B cell (primary cell): ENCODE measurements at regions not wholly inside any gene's neighbourhood (a gene's known extent, or its start where the extent isn't known, plus 50 kb on each side); places are given as distances from the start of the nearest gene placed in this dataset.

Experiments used
- CTCF ChIP-seq: fragments of 200-600 bp; IDR thresholded peaks from one replicate; pipeline ENCODE4 v1.8.0; 2022; ENCODE audit warnings: antibody characterized with exemption, mild to moderate bottlenecking
- EZH2 ChIP-seq: IDR thresholded peaks from 2 replicates; pipeline ENCODE4 v1.6.1; 2012; ENCODE audit warnings: borderline replicate concordance, low read depth, mild to moderate bottlenecking, moderate library complexity, low read length; ENCODE audit not compliant: insufficient read depth, poor library complexity, severe bottlenecking

- TF ChIP-seq EZH2 (no peak), CTCF (no peak)
Observed at GRCh38 chr17:21537302-21537701, 155.0 kb upstream of the KCNJ18 start.
